ENCODE measurements at regions not wholly inside any gene's neighbourhood (a gene's known extent, or its start where the extent isn't known, plus 50 kb on each side); places are given as distances from the start of the nearest gene placed in this dataset.

- DNase-seq (ENCODE audit: low read depth, low spot score) (no peak), ATAC-seq (0 out of 2 replicates have a peak, but pooled peaks have one; percentile 60)
- intact Hi-C loops (cut with micrococcal nuclease; ENCODE audit: unreplicated experiment) (no loop called here), in situ Hi-C loops (cut with HindIII; ENCODE audit: low pct_unique_long_range_greater_than_20kb, low sequenced_read_pairs) (no loop called here)
- no peak overlapping the region for H3K27ac ChIP-seq (ENCODE audit: low read length)
- no peaks in the 10 kb centered on the region for H3K27me3 ChIP-seq (ENCODE audit: control insufficient read depth, insufficient read depth, low read length)
- CTCF ChIA-PET, result no interaction called here
- no peaks in the 10 kb centered on the region; the same call in 1 of the 2 replicates for H3K4me1 ChIP-seq (ENCODE audit: control insufficient read depth, insufficient read depth, low read length)
- no TSS peak for BruUV-seq (replicated peaks)
- POLR2A ChIA-PET, result no interaction called here
- TF ChIP-seq, protein P1, sequence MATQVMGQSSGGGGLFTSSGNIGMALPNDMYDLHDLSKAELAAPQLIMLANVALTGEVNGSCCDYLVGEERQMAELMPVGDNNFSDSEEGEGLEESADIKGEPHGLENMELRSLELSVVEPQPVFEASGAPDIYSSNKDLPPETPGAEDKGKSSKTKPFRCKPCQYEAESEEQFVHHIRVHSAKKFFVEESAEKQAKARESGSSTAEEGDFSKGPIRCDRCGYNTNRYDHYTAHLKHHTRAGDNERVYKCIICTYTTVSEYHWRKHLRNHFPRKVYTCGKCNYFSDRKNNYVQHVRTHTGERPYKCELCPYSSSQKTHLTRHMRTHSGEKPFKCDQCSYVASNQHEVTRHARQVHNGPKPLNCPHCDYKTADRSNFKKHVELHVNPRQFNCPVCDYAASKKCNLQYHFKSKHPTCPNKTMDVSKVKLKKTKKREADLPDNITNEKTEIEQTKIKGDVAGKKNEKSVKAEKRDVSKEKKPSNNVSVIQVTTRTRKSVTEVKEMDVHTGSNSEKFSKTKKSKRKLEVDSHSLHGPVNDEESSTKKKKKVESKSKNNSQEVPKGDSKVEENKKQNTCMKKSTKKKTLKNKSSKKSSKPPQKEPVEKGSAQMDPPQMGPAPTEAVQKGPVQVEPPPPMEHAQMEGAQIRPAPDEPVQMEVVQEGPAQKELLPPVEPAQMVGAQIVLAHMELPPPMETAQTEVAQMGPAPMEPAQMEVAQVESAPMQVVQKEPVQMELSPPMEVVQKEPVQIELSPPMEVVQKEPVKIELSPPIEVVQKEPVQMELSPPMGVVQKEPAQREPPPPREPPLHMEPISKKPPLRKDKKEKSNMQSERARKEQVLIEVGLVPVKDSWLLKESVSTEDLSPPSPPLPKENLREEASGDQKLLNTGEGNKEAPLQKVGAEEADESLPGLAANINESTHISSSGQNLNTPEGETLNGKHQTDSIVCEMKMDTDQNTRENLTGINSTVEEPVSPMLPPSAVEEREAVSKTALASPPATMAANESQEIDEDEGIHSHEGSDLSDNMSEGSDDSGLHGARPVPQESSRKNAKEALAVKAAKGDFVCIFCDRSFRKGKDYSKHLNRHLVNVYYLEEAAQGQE (IDR thresholded peaks at IDR 0.05; ENCODE audit: insufficient read depth in 1 of 2, low read depth in 2 of 2, low read length in 1 of 2), result no peak
- 0 out of 2 replicates have a peak, but pooled peaks have one; percentile 56 for TF ChIP-seq TCF7L2 (IDR thresholded peaks at IDR 0.05; ENCODE audit: low read depth, low read length)
- no peak for TF ChIP-seq SIN3A (IDR thresholded peaks at IDR 0.05; ENCODE audit: borderline replicate concordance, insufficient read depth, low read depth, low read length)
- TF ChIP-seq, protein P2, sequence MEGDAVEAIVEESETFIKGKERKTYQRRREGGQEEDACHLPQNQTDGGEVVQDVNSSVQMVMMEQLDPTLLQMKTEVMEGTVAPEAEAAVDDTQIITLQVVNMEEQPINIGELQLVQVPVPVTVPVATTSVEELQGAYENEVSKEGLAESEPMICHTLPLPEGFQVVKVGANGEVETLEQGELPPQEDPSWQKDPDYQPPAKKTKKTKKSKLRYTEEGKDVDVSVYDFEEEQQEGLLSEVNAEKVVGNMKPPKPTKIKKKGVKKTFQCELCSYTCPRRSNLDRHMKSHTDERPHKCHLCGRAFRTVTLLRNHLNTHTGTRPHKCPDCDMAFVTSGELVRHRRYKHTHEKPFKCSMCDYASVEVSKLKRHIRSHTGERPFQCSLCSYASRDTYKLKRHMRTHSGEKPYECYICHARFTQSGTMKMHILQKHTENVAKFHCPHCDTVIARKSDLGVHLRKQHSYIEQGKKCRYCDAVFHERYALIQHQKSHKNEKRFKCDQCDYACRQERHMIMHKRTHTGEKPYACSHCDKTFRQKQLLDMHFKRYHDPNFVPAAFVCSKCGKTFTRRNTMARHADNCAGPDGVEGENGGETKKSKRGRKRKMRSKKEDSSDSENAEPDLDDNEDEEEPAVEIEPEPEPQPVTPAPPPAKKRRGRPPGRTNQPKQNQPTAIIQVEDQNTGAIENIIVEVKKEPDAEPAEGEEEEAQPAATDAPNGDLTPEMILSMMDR (IDR thresholded peaks at IDR 0.05), result peak; percentile 9; the same call in 1 of the 2 replicates
- no peak; the same call in 1 of the 2 replicates for TF ChIP-seq POLR2AphosphoS5 (IDR thresholded peaks at IDR 0.05; ENCODE audit: low read depth, low read length)
- no peaks in the 10 kb centered on the region for H3K9me3 ChIP-seq (ENCODE audit: control insufficient read depth, insufficient read depth, low read depth, low read length)
- no peak overlapping the region for H3K4me3 ChIP-seq (ENCODE audit: low read depth in 2 of 2, low read length in 2 of 2)
- H3K36me3 ChIP-seq (ENCODE audit: control insufficient read depth, insufficient read depth, low read length), result no peaks in the 10 kb centered on the region
Observed at GRCh38 chr20:10961651-10962288, 288.0 kb upstream of the JAG1 start.

GRCh38 chr20:10962937-10963336 lies 289.1 kb upstream of the JAG1 start:
- intact Hi-C loops (cut with micrococcal nuclease; ENCODE audit: unreplicated experiment), result no loop called here
- no peak overlapping the region for H3K27ac ChIP-seq (ENCODE audit: low read length)
- in situ Hi-C loops (cut with HindIII; ENCODE audit: low pct_unique_long_range_greater_than_20kb, low sequenced_read_pairs), result no loop called here

More at GRCh38 chr20:10962937-10963336, 289.1 kb upstream of the JAG1 start:
- no peaks in the 10 kb centered on the region for H3K27me3 ChIP-seq (ENCODE audit: control insufficient read depth, insufficient read depth, low read length)
- H3K4me3 ChIP-seq (ENCODE audit: low read depth in 2 of 2, low read length in 2 of 2), result no peak overlapping the region
- ATAC-seq (no peak), DNase-seq (ENCODE audit: low read depth, low spot score) (no peak)
- H3K4me1 ChIP-seq (ENCODE audit: control insufficient read depth, insufficient read depth, low read length), result no peaks in the 10 kb centered on the region; the same call in 1 of the 2 replicates
- ChIA-PET POLR2A (no interaction called here), CTCF (no interaction called here)
- no peaks in the 10 kb centered on the region for H3K9me3 ChIP-seq (ENCODE audit: control insufficient read depth, insufficient read depth, low read depth, low read length)
- no TSS peak for BruUV-seq (replicated peaks)
- TF ChIP-seq SIN3A (IDR thresholded peaks at IDR 0.05; ENCODE audit: borderline replicate concordance, insufficient read depth, low read depth, low read length) (no peak), TCF7L2 (IDR thresholded peaks at IDR 0.05; ENCODE audit: low read depth, low read length) (no peak), POLR2AphosphoS5 (IDR thresholded peaks at IDR 0.05; ENCODE audit: low read depth, low read length) (no peak)
- TF ChIP-seq, protein P1 (IDR thresholded peaks at IDR 0.05; ENCODE audit: insufficient read depth in 1 of 2, low read depth in 2 of 2, low read length in 1 of 2), result no peak
- TF ChIP-seq, protein P2 (IDR thresholded peaks at IDR 0.05), result no peak
- no peaks in the 10 kb centered on the region for H3K36me3 ChIP-seq (ENCODE audit: control insufficient read depth, insufficient read depth, low read length)

All from Panc1 (cell line).